ENCODE measurements at regions not wholly inside any gene's neighbourhood (a gene's known extent, or its start where the extent isn't known, plus 50 kb on each side); places are given as distances from the start of the nearest gene placed in this dataset.
"Not testable (repeated sequence)": the region's sequence is repeated elsewhere in the genome, so short reads cannot be mapped to it uniquely, and the experiment has no call there.

DNA sequence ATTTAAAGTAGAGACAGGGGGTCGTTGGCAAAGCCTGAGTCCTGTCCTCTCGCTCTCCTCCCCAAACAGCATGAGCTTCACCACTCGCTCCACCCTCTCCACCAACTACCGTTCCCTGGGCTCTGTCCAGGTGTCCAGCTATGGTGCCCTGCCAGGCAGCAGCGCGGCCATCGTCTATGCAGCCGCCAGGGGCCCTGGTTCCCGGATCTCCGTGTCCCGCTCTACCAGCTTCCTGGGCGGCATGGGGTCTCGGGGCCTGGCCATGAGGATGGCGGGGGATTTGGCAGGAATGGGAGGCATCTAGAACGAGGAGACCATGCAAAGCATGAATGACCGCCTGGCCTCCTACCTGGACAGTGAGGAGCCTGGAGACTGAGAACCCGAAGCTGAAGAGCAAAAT lies 1117.2 kb upstream of the MIR17HG start:
- DNase-seq = no peak

DNA sequence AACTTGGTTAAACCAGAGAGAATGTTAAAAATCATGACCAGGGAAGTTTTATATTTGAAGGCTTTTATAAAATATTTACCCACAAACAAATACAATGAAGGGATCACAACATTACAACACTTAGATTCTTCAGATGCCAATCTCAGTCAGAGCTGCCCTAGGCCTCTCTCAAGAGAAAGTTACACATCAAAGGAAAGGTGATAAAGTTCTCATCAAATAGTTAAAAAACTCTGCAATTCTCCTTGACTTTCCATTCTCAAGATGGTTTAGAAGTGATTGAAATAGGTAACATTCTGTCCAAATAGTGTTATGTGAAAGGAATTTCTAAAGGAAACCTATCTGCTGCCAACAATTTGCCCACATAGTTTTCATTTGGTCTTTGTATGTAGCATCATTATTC lies 1115.2 kb upstream of the MIR17HG start:
- no peak for DNase-seq

DNA sequence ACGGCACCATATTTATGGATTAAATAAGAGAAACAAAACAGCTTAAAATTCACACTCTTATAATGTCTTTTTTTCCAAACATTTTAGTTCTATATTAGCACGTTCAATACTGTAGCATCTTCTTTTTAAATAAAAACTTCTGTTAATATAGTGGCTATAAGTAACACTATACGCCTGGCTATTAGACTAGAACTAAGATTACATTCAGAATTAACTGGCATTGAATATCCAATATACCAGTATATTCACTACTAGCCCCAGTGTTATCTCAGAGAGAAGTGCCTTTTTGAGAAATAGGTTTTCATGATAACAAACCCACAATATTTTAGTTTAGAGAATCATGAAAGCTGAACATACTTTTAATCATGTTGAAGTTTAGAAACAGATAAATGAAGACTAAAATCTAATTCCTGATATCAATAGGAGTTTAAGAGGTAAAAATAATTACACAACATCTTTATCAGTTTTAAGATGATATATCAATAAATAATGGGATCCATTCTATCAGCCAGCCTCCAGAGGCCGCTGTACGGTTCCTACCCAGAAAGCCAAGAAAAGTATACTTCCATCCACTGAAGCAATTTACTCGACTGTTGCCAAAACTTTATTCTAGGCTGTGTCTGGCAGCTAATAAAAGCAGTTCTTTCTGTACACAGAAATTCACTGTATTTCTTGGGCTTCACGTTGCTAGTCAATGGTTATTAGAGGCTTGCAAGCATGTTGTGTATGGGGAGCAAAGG lies 1113.4 kb upstream of the MIR17HG start:
- no peak for DNase-seq

DNA sequence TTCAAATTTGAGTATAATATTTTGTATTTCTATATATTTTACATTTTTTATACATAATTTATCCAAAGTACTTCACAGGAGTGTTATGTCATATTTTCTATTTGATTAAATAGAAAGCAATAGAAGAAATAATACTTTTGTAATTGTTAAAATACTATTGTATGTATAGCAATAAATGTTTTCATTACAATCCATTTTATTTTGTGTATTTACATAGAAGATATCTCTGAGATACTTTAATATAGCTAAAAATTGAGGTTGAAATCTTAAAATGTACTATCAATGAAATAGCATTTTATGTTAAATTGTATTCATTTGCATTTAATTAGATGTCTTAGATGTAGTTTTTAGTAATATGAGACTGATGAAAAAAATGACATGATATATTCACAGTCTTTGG lies 1109.6 kb upstream of the MIR17HG start:
- DNase-seq = no peak

DNA sequence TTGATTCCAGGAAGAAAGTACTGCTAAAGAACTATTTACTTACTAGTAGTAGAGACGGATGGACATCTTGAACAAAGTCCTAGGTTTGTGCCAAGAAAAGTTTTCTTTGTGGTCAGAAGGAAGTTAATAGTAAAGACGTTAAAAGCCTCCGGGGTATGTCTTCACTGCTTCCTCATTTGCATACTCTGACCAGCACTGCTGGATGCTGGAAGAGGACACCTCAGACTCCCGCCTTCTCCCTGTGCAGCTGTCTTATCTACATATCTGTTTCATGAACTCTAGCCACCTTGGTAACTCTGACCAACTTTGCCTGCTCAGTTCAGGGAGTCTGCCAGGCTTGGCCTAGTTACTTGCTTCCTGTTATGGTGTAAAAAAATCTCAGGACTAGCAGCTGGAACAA lies 1109.1 kb upstream of the MIR17HG start:
- DNase-seq = no peak

DNA sequence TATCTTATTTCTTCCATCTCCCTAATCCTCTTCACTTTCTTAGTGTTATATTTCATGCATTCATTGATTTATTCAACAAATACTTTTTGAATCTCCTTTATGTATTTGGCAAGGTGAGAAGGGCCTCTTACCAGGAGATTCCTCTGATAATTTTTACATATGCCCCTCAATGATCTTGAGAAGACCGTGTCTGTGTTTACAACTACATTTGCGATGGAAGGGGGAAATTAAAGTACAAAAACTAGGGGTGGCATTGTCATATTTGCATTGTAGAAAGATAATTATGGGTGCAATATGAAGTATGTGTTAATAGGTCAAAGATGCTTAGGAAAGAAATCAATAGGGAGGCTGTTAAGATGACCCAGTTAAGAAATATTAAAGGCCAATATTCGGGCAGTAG lies 1108.4 kb upstream of the MIR17HG start:
- no peak for DNase-seq

DNA sequence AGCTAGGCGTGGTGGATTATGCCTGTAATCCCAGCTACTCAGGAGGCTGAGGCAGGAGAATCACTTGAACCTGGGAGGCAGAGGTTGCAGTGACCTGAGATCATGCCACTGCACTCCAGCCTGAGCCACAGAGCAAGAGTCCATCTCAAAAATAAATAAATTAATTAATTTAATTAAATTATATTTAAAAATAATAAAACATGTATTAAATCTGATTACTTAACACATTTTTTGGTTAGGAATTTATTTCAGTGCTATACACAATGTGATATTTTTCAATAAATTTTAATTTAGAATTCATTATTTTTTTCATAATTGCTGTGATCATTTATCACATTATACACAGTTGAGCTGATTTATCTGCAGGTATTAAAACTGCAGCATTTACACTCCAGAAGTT lies 1101.5 kb upstream of the MIR17HG start:
- DNase-seq = no peak

DNA sequence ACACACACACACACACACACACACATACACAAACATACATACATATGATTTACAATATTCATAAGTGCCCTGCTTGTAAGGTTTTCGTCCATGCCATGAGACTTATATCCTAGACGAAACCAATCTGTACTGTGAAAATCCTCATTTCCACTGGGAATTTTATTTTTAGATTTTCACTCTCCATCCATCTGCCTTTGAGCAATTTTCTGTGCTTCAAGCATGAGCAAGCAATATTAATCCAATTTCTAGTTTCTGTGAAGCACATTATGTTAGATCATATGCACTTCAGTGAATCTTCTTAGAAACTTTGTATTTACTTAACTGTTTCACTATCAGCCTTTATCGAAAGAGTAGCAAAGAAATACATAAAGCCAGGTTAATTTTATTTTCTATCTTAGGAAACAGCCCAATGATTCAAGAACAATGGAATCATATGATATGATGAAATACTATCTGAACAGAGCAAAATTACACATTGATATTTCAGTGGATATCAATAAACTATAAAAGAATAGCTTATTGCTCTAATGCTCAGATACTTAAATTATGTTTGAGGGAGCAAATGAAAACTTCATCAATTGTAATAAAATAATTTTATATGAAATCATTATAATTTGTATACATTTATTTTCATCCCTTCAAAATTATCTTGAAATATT lies 1100.7 kb upstream of the MIR17HG start:
- no peak for DNase-seq

DNA sequence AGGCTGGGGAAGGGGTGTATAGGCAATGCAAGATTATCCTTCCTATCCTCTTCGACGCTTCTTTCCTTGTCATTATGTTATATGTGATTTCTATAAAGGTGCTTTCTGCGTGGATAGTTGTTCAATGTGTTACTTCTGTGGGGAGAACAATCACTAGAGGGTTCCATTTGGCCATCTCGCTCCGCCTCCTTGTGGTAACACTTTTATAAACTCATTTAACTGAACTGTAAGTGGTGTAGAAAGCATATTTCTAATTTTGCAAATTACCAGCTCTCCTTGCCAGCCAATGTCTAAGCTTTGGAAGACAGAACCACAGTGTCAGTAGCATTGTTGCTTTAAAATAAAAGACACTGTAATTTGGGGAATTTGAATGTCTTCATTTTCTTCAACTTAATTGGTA lies 1093.7 kb upstream of the MIR17HG start:
- no peak for DNase-seq

DNA sequence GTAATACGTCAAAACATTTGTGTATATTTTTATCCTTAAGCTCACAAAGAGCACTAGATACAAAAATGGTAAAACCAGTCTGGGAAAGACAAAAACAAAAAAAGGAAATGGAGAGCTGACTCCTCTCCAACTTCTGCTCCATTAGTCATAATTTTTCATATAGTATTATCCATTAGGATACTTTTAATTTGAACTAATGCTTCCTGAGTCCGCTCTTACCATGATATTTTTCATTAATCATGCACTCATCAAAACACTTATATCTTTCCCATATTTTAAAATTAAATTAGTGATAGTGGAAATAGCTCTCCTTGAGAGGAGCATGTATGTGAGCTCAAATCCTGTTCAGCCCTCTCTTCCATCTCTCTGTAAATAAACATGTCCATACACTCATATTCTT lies 1093.0 kb upstream of the MIR17HG start:
- no peak for DNase-seq

DNA sequence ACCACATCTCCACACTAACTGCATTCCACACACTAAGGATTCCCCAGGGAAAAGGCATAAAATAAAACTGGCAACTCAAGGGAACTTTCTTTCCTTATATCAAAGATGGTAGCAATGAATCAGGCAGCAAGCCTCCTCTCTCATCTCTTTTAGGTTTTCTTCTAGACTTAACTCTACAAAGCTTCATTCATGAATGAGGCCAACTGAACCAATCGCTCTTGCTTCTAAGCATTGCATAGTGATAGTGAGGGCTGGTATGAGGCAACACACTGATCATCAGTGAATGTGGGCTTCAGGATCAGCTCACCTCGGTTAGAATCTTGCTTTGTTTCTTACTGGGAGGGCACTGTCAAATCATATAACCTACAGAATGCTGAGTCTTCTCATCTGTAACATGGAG lies 1090.7 kb upstream of the MIR17HG start:
- DNase-seq = no peak

DNA sequence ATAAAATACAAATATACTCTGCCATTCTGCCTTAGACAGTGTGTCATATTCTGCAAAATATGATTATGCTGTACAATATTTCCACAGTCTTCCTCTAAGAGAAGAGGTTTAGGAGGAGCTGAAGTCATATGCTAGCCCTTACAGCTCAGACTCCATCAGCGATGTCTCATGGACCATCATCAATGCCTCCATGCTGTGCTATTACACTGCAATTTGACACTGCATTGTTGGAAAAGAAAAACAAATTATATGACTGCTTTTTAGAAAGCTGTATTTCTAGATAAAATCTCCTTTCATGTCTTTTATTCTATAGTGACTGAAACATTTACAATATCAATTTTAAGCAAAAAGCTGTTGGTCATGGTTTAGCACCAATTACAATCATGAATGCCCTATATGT lies 1089.4 kb upstream of the MIR17HG start:
- DNase-seq = no peak

DNA sequence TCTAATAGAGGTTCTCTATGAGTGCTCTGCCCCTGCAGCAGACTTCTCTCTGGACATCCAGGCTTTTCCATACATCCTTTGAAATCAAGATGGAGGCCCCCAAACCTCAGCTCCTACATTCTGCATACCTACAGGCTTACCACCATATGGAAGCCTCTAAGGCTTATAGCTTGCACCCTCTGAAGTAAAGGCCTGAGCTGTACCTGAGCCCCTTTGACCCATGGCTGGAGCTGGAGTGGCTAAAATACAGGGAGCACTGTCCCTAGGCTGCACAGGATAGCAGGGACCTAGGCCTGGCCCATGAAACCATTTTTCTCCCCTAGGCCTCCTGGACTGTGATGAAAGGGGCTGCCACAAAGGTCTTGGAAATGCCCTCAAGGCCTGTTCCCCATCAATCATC lies 1086.1 kb upstream of the MIR17HG start:
- no peak for DNase-seq

DNA sequence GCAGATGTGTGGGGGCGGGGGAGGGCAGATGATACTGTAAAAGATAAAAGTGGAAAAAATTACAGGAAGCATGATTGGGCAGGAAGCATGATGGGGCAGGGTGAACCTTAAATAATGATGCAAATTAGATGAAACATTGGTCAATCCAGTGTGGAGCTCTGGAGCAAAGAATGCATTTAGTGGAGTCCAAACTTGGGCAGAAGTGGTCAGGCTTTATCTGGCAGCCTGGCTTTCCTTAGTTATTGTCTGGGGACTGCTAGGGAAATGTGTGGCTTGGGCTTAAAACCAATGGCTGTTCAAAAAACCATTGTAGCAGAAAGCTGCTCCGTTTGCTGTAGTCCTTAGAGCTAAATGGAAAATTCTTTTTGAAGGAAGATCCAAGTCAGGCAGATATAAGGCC lies 1077.3 kb upstream of the MIR17HG start:
- no peak for DNase-seq

DNA sequence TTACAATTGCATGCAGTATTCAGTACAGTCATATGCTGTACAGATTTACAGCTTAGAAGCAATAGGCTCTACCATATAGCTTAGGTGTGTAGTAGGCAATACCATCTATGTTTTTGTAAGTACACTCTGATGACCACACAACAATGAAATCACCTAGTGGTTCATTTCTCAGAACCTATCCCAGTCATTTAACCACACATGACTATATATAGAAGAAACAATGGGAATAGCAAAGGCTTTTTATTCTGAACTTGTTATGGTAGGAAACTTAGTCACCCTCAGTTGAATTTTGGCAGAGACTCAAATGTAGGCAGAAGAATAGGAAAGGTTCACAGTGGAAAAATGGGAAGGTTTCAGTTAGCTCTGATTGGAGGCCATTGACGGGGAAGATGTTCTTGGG lies 1075.1 kb upstream of the MIR17HG start:
- DNase-seq = no peak

DNA sequence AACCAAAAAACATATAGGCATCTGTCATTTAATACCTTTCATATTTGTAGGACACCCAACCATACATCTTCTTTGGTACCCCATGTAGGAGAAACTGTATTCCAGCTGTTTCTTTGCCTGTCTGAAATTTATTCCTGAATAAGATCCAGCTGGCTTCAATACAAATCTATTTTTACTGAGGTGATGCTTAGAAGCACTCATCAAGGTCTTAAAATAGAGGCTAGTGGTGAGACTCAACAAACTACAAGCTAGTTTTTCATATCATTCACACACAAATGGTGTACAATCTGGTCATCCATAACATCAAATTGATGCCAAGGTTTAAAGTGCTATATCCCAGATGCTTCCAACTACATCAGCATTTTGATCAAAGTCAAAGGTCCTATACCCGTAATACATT lies 1071.3 kb upstream of the MIR17HG start:
- DNase-seq = no peak

DNA sequence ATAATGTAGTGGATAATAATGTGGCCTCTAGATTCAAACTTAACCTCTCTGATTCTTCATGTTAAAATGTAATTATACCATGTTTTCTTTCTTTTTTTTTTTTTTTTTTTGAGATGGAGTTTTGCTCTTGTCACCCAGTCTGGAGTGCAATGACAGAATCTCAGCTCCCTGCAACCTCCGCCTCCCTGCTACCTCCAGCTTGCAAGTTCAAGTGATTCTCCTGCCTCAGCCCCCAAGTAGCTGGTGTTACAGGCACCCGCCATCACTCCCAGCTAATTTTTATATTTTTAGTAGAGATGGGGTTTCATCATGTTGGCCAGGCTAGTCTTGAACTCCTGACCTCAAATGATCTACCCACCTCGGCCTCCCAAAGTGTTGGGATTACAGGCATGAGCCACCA lies 1069.3 kb upstream of the MIR17HG start:
- not testable (repeated sequence) for DNase-seq

DNA sequence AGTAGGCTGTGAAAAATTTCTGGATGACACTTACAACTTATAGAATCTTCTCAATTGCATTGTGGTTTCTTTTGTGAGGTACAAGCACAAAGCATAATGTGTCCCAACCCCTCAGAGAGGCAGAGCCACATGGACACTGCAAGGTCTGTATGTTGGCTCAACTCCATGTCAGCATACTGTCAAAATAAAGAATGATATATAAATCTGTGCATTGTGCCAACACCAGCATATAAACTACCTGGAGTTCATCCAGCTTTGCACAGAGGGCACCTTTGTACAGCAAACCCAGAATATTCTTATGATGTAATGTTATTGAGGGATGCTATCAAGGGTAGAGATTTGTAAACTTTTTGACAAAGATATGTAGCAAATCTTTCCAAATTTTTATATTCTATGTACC lies 1065.8 kb upstream of the MIR17HG start:
- no peak for DNase-seq

DNA sequence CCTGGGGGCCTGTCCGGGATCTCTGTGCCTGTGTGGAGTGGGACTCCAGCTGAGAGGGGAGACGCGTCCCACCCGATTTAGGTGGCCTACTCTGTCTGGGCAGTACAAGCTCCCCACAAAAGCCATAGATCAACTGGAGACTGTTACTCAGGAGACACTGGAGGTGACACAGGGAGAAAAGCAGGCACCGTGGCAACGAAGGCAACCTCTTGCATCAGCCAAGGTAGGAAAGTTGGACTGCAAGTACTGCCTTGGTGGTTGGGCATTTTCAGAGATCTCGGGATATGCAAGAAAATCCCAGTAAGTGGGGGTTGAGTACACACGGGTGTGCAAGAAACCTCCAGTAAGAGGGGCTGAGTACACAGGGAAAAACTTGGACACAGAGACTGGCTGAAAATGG lies 1060.0 kb upstream of the MIR17HG start:
- no peak for DNase-seq

DNA sequence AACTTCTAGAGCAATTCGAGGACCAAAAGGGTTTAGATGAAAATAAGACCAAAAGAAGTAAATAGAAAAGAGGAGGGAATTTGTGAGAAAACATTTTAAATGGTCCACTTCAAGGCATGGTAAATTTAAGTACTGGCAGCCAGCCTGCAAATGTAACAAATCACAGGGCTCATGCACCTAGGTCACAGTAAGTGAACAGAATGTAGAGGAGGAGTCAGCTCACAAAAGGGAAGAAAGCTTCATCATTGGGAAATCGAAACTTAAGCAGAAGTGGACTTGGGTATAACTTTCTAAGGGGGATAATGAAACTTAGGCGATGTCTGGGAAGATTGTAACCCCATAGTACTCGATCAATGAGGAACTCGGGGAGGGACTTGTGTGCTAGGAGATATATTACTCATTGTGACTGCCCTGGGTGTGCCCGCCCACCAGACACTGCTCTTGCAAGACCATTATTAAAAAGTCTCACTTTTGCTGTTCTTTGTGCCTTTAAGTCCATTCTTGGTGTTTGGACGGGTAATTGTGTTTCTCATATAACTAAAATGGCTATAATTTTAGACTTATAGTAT lies 1053.6 kb upstream of the MIR17HG start:
- DNase-seq = no peak

DNA sequence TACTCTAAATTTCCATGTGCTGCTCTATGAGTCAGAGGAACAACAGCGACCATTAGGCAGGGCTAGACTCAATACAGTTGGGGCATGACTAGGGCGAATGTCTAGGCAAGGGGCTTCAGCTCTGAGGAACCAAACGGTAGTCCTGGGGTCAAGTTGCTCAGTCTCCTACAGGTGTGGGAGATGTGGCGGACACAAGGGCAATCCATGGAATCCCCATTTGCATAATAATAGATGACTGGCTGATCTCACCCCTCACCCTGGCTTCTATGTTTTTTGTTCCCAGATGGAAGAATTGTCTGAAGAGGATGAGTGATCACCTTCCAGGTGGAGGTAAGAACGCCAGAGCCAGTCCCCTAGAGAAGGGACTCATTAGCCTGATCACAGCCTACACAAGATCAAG lies 1048.2 kb upstream of the MIR17HG start:
- DNase-seq = no peak

DNA sequence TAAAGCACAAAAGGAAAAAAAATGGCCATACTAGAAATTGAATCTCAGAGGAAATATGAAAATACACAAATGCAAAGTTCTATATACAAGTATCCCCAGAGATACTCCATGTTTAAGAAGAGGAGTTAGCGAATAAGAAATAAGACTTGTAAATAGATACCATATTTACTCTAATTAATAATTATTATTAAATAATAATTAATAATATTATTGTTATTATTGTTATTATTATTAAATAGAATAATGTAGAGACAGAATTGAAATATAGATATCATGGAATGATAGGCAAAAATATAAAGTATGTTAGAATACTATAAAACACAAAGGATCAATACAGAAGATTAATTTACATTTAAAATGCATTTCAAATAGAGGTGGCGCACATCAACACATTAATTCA lies 1047.5 kb upstream of the MIR17HG start:
- DNase-seq = no peak

DNA sequence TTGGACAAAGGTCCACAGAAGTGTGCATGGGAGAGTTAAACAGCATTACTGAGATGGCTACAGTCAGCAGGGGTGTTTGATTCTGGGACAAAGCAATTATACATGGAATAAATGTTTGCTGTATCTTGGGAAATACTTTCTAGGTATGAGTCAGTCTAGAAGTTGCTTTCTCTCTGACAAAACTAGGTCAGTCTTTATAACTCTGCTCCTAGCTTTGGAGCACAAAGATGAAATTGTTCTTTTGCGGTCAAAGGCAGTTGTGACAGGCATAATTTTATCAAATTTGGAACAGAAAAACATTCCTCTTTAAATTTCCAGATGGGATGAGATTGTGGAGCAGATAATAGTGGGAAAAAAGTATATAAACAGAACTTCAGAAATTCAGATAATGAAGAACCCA lies 1045.4 kb upstream of the MIR17HG start:
- no peak for DNase-seq

DNA sequence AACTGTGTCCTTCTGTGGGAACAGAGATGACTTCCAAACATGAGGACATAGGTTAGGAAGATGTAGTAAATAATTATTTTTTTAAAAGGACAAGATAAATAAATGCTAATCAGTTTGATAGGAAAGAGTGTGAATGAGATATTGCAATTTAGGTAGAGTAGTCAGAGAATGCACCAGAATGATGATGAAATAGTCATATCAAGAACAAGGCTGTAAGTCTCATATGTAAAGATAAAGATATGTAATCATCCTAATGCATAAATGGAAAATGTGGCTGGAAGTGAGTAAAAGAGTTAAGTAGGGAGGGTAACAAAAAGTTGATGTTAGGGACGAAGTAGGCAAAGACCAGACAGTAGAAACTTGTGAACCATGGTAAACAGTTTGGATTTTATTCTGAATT lies 1041.7 kb upstream of the MIR17HG start:
- no peak for DNase-seq

DNA sequence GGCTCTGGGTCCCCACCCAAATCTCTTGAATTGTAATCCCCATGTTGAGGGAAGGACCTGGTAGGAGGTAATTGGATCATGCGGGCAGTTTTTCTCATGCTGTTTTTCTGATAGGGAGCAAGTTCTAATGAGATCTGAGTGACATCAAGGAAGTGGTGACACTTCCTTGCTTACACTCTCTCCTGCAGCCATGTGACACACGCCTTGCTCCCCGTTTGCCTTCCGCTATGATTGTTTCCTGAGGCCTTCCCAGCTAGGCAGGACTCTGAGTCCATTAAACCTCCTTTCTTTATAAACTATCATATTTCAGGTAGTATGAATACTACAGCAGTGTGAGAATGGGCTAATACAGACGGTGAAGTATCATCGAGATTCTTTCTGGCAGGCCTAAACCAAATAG lies 1040.4 kb upstream of the MIR17HG start:
- no peak for DNase-seq

Data from activated CD4-positive, alpha-beta T cell treated with anti-CD3 and anti-CD28 coated beads, Interleukin-2, Interleukin-6, amounts not matched to agents 100 ng/mL and 50 ng/mL, durations not matched to agents 16 hours and 8 hours (primary cell).